ENCODE measurements at regions not wholly inside any gene's neighbourhood (a gene's known extent, or its start where the extent isn't known, plus 50 kb on each side); places are given as distances from the start of the nearest gene placed in this dataset.

DNA sequence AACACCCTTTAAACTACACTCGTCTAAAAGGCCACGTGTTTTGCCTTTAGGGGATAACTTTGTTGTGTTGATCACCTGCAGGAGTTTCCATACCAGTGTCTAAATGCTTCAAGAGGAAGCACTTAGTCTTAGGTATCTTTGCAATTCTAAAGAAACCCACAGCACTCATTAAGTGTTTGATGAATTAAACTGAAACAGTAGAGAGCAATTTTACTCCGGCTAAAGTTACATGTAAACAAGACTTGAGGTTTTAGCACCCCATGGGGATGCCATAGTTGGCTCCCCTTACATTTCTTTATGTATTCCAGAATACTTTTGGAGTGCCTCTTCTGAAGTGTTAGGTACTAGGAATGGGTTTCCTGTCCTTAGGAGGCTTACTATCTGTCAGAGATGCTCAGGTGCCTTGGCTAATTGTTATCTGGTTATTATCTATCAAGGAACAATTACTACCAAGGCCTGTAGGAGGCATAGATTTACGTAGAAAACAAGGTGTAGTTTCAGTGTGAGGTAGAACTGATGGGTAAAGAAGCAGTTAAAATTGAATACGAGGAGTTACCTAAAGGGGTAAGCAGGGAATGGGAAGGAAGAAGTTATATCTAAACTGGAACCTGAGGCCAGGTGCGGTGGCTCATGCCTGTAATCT lies 176.8 kb upstream of the SAMSN1 start:
- no peak for DNase-seq (ENCODE audit: low read depth in 2 of 2)

DNA sequence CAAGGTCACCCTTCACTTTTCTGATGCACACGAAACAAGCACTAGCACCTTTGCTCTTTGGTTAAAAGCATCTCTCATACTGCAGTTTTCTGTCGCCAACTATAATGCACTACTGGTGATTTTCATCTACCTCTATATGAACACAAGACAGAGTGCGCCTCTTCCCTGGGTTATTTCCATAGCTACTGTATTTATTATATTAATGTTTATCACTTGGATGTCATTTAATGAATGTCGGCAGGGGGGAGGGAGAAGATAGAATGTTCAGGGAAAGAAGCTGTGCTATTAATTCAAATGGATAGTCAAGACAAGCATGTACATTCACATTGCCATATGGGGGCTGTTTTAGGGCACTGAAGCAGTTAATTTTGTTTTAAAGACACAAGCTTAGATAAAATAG lies 174.1 kb upstream of the SAMSN1 start:
- no peak for DNase-seq (ENCODE audit: low read depth in 2 of 2)

DNA sequence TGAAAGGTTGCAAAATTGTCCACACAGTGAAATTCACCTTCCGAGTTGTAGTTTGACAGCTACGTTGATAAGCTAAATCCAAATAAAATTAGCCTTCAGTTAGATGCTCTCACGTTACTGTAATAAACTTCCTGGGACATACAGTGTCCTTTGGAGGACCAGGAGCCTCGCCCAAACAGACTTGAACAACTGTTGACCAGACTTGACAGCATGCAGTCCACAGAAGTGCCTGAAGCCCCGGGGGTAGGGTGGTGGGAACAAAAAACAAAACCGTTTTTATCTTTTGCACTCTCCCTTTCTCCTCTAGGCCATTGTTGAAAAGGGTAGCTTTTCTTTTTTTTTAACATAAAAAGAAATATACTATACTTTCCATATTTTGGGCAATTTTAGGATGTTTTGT lies 172.8 kb upstream of the SAMSN1 start:
- no peak for DNase-seq (ENCODE audit: low read depth in 2 of 2)

DNA sequence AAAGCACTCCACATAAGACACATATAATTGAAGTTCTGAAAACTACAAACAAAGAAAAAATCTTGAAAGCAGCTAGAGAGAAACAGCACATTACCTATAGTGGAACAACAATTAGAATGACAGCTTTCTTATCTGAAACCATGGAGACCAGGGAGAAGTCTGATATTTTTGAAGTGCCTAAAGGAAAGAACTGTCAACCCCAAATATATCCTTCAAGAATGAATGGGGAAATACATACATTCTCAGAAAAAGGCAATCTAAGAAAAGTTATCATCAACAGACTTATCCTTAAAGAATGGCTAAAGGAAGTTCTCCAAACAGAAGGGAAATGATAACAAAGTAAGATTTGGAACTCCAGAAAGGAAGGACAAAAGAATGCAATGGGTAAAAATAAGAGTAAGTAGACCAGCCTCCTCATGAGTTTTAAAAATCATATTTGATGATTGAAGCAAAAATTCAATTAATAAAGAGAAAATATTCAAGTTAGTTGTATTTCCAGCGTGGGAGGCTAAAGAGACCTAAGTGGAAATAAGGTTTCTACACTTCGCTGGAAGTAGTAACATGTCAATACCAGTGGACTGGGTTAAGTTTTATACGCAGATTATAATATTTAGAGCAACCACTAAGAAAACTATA lies 170.8 kb upstream of the SAMSN1 start:
- no peak for DNase-seq (ENCODE audit: low read depth in 2 of 2)

DNA sequence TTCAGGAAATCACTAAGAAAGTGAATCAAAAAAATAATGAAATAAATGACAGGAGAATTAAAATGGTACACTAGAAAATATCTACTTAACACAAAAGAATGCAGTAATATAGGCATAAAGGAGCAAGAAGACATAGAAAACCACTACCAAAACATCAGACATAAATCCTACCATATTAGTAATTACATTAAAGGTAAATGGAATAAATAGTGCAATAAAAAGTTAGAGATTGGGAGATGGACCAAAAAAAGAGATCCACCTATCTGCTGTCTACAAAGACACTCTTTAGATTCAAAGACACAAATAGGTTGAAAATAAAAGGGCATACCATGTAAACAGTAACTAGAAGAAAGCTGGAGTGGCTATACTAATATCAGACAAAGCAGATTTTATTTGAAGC lies 167.0 kb upstream of the SAMSN1 start:
- DNase-seq (ENCODE audit: low read depth in 2 of 2): no peak

- no peak for DNase-seq (ENCODE audit: low read depth in 2 of 2)
Observed at GRCh38 chr21:14712121-14712715, 166.1 kb upstream of the SAMSN1 start.

DNA sequence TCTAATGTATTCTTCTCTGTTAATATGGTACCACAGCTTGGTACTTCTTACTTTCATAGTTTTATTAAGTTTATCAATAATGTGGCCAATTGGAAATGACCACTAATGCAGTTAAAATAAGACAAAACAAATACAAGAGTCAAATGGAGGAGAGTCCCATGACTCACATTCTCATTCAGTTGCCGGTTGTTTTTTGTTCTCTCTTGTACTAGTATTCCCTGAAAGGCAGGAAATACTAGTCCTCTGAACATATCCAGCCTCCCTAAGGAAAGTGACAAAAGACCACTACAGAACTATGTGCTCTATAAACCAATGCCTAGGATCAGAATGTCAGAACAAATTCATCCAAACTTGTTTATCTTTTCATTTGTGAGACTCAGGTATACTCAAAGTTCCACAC lies 165.2 kb upstream of the SAMSN1 start:
- no peak for DNase-seq (ENCODE audit: low read depth in 2 of 2)

DNA sequence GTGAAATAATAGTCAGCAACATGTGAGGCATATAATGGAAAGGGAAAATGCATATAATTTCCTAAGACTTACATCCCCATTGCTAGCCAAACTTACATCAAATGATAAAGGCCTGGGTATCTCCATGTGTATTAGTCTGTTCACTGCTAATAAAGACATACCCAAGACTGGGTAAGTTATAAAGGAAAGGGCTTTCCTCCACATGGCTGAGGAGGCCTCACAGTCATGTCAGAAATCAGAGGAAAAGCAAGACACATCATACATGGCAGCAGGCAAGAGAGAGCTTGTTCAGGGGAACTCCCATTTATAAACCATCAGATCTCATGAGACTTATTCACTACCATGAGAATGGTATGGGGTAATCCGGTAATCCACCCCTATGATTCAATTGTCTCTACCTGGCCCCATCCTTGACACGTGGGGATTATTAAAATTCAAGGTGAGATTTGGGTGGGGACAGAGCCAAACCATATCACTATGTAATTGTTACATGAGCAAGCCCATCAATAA lies 161.5 kb upstream of the SAMSN1 start:
- no peak for DNase-seq (ENCODE audit: low read depth in 2 of 2)

DNA sequence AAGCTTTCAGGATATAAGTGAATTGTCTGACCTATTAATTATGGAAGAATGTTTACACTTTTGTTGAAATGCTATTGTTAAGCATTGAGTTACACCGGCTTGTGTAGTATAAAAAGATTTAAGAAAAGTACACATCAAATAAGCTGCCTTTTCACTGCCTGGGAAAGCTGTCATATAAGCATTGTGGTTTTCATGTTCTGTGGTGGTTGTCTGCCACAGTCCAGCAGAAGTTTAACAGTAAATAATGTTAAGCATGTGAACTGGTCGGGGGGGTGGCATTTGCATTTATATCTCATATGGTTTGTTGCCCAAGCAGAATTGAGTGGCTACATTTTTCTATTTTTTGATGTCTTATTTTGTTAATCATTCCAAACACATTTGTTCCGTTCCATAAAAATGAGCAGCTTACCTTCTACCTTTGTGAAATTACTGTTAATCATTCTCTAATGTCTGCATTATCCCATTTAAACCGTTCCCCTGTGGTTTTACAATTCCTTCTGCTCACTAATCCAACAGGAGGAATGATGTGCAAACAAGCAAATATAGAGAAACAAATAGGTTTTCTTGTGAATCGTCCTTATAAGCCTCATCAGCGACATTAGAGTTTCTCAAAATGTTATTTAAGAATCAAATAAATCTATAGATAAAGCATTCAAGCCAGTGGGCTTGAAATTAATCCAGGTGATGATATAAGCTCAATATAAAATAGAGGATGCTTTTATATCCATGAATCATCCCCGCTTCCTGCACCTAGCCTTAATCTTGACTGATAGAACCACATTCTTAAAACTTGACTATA lies 160.8 kb upstream of the SAMSN1 start:
- DNase-seq (ENCODE audit: low read depth in 2 of 2): no peak

DNA sequence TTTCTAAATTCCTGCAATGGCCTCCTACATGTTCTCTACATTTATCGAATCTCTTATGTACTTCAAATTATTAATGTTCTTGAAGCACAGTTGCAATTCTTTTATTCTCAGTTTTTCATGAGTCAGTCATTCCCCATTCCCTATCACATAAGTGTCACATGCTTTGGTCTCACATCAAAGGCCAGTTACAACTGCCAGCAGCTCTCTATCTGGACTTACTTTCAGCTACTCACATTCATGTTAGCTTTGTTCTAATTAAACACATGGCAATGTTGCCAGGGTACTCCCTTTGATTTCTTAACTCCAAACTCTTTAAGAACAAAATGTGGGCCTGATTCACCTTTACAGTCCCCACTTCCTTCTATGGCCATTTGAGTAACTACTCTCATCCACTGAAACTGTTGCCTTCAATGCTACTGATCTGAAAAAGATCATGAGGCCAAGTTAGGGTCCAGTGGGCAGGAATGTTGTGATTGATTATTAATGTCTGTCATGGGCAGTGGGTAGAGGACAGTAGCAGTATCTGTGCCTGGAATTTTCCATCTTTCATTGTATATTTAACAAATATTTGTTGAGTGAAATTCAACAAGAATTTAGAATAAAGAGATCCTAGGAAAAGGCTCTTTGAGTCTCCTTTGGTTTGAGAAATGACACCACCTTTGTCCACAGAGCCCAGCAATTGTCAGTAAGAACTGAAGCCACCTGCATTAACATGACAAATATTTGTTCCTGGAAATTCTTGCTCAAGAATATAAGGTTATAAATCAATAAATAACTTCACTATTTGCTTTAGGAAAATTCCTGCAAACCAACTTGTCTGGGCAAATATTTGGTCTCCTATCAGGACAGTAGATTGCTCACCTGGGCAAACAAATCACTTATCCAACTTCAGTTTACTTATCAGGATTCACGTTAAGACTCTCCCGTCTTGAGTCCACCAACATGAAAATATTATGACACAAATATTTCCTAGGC lies 153.6 kb upstream of the SAMSN1 start:
- no peak for DNase-seq (ENCODE audit: low read depth in 2 of 2)

- DNase-seq (ENCODE audit: low read depth in 2 of 2): no peak
Observed at GRCh38 chr21:14697769-14698168, 151.7 kb upstream of the SAMSN1 start.

DNA sequence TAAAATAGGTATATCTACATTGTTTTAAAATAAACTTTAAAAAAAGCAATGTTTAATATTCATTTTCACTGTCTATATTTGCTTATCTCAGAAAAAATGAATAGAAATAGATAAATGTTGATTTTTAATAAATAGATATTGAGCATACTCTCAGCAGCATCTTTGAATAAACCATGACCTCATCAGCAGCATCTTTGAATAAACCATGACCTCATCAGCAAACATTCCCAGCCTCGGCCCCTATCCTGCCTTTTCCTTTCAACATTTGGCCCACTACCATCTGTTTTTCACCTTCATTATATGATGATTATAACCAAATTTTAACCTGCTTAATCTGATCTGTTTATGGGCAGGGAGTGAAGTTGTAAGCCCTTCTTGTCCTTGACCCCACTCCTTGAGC lies 148.7 kb upstream of the SAMSN1 start:
- no peak for DNase-seq (ENCODE audit: low read depth in 2 of 2)

- no peak for DNase-seq (ENCODE audit: low read depth in 2 of 2)
Observed at GRCh38 chr21:14693997-14694396, 147.9 kb upstream of the SAMSN1 start.

DNA sequence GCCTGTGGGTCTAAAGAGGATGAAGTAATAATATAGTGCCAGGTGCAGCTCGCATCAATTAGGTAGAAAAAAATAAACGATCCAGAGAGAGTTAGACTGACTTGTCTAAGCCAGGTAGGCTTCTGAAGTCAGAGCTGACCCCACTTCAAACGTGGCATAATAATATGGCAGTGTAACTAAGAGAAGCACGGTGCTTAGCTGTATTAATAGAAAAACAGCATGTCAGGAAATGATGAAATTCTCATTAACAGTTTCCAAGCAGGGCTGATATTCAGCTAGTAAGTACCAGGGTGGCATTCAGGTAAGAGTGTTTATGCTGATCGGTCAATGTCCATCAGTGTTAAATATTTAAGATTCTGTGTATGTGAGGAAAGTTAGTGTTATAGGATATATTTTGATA lies 145.8 kb upstream of the SAMSN1 start:
- DNase-seq (ENCODE audit: low read depth in 2 of 2): no peak

- DNase-seq (ENCODE audit: low read depth in 2 of 2): no peak
Observed at GRCh38 chr21:14690886-14691285, 144.8 kb upstream of the SAMSN1 start.

DNA sequence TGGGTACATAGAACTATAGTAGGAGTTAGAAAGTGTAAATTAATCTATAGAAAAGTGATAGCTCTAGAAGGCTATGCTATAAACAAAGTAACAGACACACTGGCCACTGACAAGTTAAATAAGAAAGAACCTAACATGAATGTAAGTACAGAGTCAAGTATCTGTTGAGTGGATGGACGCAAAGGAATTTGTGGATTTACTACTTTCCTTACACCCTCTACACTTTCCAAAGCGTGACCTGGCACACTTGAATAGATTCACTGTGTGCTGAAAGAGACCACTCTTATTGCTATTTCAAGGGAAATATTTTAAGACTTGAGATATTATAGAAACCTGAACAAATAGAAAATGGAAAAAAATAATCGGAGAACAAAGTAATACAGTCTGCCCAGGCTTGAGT lies 142.8 kb upstream of the SAMSN1 start:
- no peak for DNase-seq (ENCODE audit: low read depth in 2 of 2)

GRCh38 chr21:14688412-14688811 lies 142.3 kb upstream of the SAMSN1 start:
- DNase-seq (ENCODE audit: low read depth in 2 of 2): no peak

DNA sequence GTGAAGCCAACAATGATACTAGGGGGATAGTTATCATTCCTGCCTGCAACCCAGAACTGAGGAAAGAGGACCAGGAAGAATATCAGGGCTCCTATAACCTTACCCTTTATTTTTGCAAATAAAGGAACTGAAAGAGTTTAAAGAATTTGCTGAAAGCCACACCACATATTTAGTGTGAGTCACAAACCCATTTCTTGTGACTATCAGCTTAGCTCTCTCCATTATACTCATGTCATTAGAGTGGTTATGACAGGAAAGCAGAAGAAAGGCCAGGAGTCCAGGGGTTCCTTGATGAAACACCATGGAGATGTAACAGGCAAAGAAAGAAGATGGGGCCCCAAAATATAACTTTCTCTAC lies 141.1 kb upstream of the SAMSN1 start:
- no peak for DNase-seq (ENCODE audit: low read depth in 2 of 2)

GRCh38 chr21:14686466-14687267 lies 140.6 kb upstream of the SAMSN1 start:
- DNase-seq (ENCODE audit: low read depth in 2 of 2): no peak

- no peak for DNase-seq (ENCODE audit: low read depth in 2 of 2)
Observed at GRCh38 chr21:14685568-14685967, 139.5 kb upstream of the SAMSN1 start.

DNA sequence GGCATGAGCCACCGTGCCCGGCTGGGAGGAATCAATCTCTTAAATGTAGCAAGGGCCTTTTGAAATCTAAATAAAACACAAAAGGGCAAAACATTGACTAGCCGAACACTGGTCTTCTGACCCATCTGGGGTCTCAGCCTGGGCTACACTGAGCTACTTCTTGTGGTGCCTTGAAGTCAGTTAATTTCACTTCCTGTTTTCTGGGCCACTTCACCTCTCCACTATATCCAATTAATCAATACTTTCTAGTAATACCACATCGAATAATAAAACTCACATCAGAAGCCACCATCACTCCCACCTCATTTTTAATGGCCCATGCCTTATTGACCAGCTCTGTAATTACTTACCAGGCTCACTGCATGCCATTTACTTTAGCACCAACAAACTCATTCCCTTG lies 138.0 kb upstream of the SAMSN1 start:
- no peak for DNase-seq (ENCODE audit: low read depth in 2 of 2)

Data from stimulated activated CD8-positive, alpha-beta memory T cell treated with anti-CD3 and anti-CD28 coated beads, Interleukin-7, amount 100 ng/mL, for 1 hour (primary cell).